ENCODE measurements at regions not wholly inside any gene's neighbourhood (a gene's known extent, or its start where the extent isn't known, plus 50 kb on each side); places are given as distances from the start of the nearest gene placed in this dataset.

DNA sequence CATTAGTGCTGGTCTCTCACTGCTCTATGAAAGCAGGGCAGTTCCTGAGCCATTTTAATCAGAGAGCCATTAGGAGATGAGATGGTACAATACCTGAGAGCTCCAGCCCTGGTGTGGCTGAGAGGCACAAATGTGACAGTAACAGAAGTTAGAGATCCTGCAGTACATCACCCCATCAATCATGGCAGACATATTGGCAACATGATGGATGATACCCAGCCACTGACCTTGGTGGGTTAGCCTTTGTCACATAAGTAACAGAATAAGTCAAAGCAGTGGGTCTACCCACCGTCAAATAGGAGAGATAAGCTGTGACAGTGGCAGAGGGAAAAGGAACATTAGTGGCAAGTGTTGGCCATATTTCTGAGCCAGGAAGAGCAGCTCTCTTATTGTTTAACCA is 53.3 kb upstream of the NXPH1 start (continued):
- TF ChIP-seq, protein P1, sequence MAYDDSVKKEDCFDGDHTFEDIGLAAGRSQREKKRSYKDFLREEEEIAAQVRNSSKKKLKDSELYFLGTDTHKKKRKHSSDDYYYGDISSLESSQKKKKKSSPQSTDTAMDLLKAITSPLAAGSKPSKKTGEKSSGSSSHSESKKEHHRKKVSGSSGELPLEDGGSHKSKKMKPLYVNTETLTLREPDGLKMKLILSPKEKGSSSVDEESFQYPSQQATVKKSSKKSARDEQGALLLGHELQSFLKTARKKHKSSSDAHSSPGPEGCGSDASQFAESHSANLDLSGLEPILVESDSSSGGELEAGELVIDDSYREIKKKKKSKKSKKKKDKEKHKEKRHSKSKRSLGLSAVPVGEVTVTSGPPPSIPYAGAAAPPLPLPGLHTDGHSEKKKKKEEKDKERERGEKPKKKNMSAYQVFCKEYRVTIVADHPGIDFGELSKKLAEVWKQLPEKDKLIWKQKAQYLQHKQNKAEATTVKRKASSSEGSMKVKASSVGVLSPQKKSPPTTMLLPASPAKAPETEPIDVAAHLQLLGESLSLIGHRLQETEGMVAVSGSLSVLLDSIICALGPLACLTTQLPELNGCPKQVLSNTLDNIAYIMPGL (CRISPR knock-in tag; IDR thresholded peaks at IDR 0.05): no peak
- TF ChIP-seq HMGA2 (CRISPR knock-in tag; IDR thresholded peaks at IDR 0.05) (no peak), GTF2I (CRISPR knock-in tag; conservative IDR thresholded peaks at IDR 0.05) (no peak)

DNA sequence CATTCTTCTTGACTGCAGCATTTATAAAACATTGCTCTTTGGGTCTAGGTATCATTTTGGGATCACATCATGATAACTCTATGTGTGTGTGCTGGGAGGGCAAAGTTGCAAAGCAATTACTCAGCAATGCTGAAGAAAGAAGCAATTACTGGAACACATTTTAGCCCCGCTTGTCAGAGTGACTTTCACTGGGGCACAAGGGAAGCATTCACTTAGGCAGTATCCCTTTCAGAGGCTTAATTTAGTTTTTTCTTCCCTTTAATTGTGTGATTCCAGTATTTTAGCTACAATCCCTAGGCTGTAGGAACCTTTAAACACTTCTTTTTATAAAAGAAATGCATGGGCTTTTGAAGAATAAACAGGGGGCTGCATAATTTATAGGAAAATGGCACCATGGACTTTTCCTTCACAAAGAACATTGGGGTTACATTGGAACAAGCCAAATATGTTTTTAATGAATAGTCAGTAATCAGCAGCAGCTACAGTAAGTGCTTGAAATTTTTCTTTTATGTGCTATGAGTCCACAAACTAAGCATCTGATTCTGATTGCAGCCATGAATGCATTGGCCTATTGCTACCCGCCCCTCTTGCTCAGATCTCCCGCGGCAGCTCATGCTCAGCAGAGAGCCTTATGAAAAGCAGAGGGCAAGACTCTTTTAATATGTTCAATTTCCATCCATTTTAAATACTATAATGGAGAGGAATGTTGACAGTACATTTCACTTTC is 51.2 kb upstream of the NXPH1 start:
- no peaks in the 10 kb centered on the region for H3K27me3 Mint-ChIP-seq (ENCODE audit: low read depth)
- no peak overlapping the region for H3K4me3 Mint-ChIP-seq
- ATAC-seq (no peak), DNase-seq (ENCODE audit: low spot score) (no peak)
- no peak for TF ChIP-seq CREB1 (CRISPR knock-in tag; IDR thresholded peaks at IDR 0.05)
- H3K4me1 Mint-ChIP-seq: no peaks in the 10 kb centered on the region; the same call in none of the 2 replicates
- H3K9me3 Mint-ChIP-seq: no peaks in the 10 kb centered on the region
- H3K36me3 Mint-ChIP-seq: no peaks in the 10 kb centered on the region
- ChIA-PET CTCF (no interaction called here), POLR2A (no interaction called here)
- no peak overlapping the region; the same call in 1 of the 2 replicates for H3K27ac Mint-ChIP-seq

Data from WTC11 (cell line).